ENCODE measurements at regions not wholly inside any gene's neighbourhood (a gene's known extent, or its start where the extent isn't known, plus 50 kb on each side); places are given as distances from the start of the nearest gene placed in this dataset.

DNA sequence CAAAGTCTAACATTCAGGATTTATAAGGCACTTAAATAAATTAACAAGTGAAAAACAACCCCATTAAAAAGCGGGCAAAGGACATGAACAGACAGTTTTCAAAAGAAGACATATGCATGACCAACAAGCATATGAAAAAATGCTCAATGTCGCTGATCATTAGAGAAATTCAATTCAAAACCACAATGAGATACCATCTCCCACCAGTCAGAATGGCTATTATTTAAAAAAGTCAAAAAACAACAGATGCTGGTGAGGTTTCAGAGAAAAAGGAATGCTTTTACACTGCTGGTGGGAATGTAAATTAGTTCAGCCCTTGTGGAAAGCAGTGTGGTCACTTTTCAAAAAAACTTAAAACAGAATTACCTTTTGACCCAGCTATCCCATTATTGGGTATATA, 60.7 kb upstream of the BDKRB2 start:
- Histone ChIP-seq H3K27me3 (ENCODE audit: control insufficient read depth, insufficient read depth, low read length) (no peaks in the 10 kb centered on the region), H3K9me3 (ENCODE audit: control insufficient read depth, insufficient read depth, low read length) (peaks cover 8% of the 10 kb centered on the region), H3K4me1 (ENCODE audit: control insufficient read depth, insufficient read depth, low read length) (no peaks in the 10 kb centered on the region), H3K36me3 (ENCODE audit: control insufficient read depth, insufficient read depth, low read length) (no peaks in the 10 kb centered on the region), H3K27ac (ENCODE audit: low read depth, low read length) (no peak overlapping the region), H3K4me3 (ENCODE audit: low read depth, low read length) (no peak overlapping the region)
- WGBS (ENCODE audit: insufficient coverage), result 80% methylated on average over 1 of the region's 2 CpGs
- no peak for DNase-seq (ENCODE audit: low read depth in 4 of 6, low spot score in 6 of 6)

DNA sequence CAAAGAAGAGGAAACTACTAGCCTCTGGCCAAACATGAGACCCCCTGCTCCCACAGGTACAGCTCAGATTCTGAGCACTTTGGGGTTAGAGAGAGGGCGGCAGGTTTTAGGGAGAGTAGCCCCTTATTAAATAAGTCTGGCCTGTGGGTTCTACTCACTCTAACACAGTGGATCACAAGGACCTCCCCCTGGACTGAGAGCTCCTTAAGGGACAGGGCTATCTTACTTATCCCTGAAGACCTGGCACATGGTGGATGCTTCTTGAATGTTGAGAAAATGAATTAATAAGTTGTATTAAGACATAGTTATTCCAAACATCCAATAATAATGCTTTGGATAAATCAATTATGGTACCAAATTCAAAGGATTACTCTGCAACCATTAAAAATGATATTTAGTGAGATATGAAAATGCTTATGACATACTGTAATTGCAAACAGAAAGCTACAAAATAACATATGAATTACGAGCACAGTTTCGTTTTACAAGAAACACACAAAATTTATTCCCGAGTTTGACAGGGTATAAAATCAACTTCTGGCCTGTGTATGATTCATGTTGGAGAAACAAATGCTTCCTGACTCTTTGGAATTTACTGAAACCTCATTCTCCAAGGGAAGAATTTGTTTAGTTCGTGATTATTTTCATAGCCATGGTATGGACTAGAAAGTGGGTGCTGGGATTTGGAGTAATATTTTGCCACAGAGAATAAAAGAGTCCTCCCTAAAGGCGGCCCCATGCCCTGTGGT, 59.3 kb upstream of the BDKRB2 start:
- DNase-seq (ENCODE audit: low read depth in 4 of 6, low spot score in 6 of 6), result no peak
- Histone ChIP-seq H3K27ac (ENCODE audit: low read depth, low read length) (peak overlapping the region; percentile 68), H3K4me3 (ENCODE audit: low read depth, low read length) (no peak overlapping the region), H3K27me3 (ENCODE audit: control insufficient read depth, insufficient read depth, low read length) (no peaks in the 10 kb centered on the region), H3K36me3 (ENCODE audit: control insufficient read depth, insufficient read depth, low read length) (no peaks in the 10 kb centered on the region), H3K9me3 (ENCODE audit: control insufficient read depth, insufficient read depth, low read length) (peaks cover 8% of the 10 kb centered on the region), H3K4me1 (ENCODE audit: control insufficient read depth, insufficient read depth, low read length) (no peaks in the 10 kb centered on the region)
- no CpG with 5 or more reads among the region's 6 CpGs for WGBS (ENCODE audit: insufficient coverage)

DNA sequence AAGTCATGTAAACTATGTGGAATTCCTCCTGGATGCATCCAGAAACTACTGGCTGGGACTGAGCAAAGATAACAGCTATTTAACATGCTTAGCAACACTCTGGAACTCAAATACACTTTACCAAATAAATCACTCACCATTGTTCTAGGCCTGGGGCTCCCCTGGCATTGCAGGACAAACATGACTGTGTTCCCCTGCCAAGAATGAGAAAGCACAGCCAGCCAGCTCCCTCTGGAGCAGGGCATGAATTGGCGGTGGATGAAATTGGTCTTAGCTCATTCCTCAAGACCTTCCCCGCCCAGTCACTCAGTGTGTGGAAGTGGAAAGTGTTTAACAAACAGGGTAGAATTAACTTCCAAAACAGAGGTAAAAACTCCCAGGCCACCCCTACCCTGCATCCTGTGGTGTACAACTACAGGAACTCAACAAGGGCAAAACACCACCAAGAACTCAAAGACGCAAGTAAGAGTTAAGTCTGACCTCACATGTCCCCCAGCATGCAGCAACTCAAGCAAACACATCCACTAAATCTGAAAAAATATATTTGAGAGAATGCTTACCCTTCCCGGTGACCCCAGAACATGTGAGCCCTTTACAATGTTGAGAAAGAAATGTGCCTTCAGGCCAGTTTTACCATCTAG, 58.4 kb upstream of the BDKRB2 start:
- H3K36me3 ChIP-seq (ENCODE audit: control insufficient read depth, insufficient read depth, low read length), result no peaks in the 10 kb centered on the region
- peak overlapping the region; percentile 68 for H3K27ac ChIP-seq (ENCODE audit: low read depth, low read length)
- no peaks in the 10 kb centered on the region for H3K4me1 ChIP-seq (ENCODE audit: control insufficient read depth, insufficient read depth, low read length)
- DNase-seq (ENCODE audit: low read depth in 4 of 6, low spot score in 6 of 6), result peak; percentile 58 to 93 (median 76)
- no peak overlapping the region for H3K4me3 ChIP-seq (ENCODE audit: low read depth, low read length)
- WGBS (ENCODE audit: insufficient coverage), result no CpG with 5 or more reads among the region's 4 CpGs
- H3K27me3 ChIP-seq (ENCODE audit: control insufficient read depth, insufficient read depth, low read length), result no peaks in the 10 kb centered on the region
- peaks cover 8% of the 10 kb centered on the region for H3K9me3 ChIP-seq (ENCODE audit: control insufficient read depth, insufficient read depth, low read length)

DNA sequence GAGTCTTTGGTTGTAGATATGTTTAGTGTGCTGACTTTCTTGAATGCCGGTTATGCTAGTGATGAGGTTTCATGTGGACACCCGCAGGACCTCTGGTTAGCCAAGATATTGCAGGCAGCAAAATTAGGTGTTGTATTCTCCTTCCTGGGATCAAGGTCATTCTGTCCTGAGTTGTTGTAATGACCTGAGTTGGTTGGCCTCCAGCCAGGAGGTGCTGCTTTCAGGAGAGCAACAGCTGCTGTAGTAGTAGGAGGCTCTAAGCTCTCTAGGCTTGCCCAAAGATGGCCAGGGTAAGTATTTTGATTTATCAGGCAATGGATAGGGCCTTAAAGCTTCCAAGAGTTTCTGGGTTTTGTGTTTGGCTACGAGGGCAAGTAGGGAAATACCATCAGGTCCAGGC, 56.0 kb upstream of the BDKRB2 start:
- Histone ChIP-seq H3K27ac (ENCODE audit: low read depth, low read length) (no peak overlapping the region), H3K36me3 (ENCODE audit: control insufficient read depth, insufficient read depth, low read length) (no peaks in the 10 kb centered on the region), H3K4me1 (ENCODE audit: control insufficient read depth, insufficient read depth, low read length) (no peaks in the 10 kb centered on the region), H3K27me3 (ENCODE audit: control insufficient read depth, insufficient read depth, low read length) (no peaks in the 10 kb centered on the region), H3K9me3 (ENCODE audit: control insufficient read depth, insufficient read depth, low read length) (peaks cover 4% of the 10 kb centered on the region), H3K4me3 (ENCODE audit: low read depth, low read length) (no peak overlapping the region)
- no peak for DNase-seq (ENCODE audit: low read depth in 4 of 6, low spot score in 6 of 6)
- 94% methylated on average over 3 of the region's 3 CpGs for WGBS (ENCODE audit: insufficient coverage)

DNA sequence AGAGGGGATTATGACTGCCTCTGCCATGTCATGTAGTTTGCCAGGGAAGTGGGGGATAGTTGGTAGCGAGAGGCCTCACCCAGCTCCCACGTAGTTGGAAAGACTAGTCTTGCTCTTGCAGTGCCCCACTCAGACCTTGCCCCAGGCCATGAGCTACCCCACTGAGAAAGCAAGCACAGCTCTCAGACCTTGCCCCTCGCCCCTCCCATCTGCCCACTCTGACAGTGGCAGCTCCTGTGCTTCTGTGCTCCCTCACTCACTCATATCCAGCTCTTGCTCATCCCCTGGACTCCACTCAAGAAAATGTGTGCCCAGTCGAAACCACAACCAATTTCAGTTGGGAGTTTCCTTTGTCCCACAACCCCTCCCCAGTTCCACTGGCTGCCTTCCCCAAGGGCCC, 55.5 kb upstream of the BDKRB2 start:
- no peaks in the 10 kb centered on the region for H3K4me1 ChIP-seq (ENCODE audit: control insufficient read depth, insufficient read depth, low read length)
- no peak for DNase-seq (ENCODE audit: low read depth in 4 of 6, low spot score in 6 of 6)
- no peak overlapping the region for H3K27ac ChIP-seq (ENCODE audit: low read depth, low read length)
- peaks cover 4% of the 10 kb centered on the region for H3K9me3 ChIP-seq (ENCODE audit: control insufficient read depth, insufficient read depth, low read length)
- WGBS (ENCODE audit: insufficient coverage), result 88% methylated on average over 4 of the region's 4 CpGs
- no peaks in the 10 kb centered on the region for H3K27me3 ChIP-seq (ENCODE audit: control insufficient read depth, insufficient read depth, low read length)
- H3K4me3 ChIP-seq (ENCODE audit: low read depth, low read length), result no peak overlapping the region
- no peaks in the 10 kb centered on the region for H3K36me3 ChIP-seq (ENCODE audit: control insufficient read depth, insufficient read depth, low read length)

DNA sequence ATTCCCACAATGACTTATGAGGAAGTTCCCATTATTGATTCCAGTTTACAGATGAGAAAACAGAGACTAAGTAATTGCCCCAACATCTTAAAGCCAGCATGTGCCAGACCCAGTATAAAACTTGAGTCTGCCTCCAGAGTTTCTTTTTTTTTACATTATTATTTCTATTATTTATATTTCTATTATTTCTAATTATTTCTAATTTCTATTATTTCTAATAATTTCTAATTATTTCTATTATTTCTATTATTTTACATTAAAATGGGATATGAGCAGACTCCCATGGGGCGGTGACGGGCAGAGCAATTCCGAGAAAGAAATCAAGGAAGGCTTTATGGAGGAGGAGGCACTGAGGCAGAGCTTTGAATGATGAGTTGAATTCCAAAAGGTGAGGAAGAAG, 54.4 kb upstream of the BDKRB2 start:
- H3K4me3 ChIP-seq (ENCODE audit: low read depth, low read length), result no peak overlapping the region
- WGBS (ENCODE audit: insufficient coverage), result no CpG with 5 or more reads among the region's 3 CpGs
- H3K27me3 ChIP-seq (ENCODE audit: control insufficient read depth, insufficient read depth, low read length), result no peaks in the 10 kb centered on the region
- no peak for DNase-seq (ENCODE audit: low read depth in 4 of 6, low spot score in 6 of 6)
- peaks cover 2% of the 10 kb centered on the region for H3K9me3 ChIP-seq (ENCODE audit: control insufficient read depth, insufficient read depth, low read length)
- no peaks in the 10 kb centered on the region for H3K36me3 ChIP-seq (ENCODE audit: control insufficient read depth, insufficient read depth, low read length)
- H3K4me1 ChIP-seq (ENCODE audit: control insufficient read depth, insufficient read depth, low read length), result no peaks in the 10 kb centered on the region
- H3K27ac ChIP-seq (ENCODE audit: low read depth, low read length), result no peak overlapping the region

DNA sequence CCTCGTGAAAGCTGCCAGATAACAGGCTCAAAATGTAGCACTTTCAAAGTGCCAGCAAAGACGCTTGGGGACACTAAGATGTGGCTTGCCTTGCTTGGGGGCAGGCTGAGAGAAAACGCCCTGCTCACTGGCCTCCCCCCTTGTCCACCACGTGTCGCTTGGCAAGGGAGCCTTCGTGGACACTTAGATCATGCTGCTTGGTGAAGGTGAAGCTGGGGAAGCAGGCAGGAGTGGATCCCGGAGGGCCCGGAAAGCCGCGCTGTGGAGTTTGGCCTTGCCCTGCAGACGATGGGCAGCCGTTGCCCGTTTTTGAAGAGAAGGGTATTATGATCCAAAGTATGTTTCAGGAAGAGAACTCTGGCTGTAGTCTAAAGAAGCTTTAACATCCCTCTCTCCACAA, 53.4 kb upstream of the BDKRB2 start:
- no peak overlapping the region for H3K27ac ChIP-seq (ENCODE audit: low read depth, low read length)
- H3K9me3 ChIP-seq (ENCODE audit: control insufficient read depth, insufficient read depth, low read length), result peaks cover 2% of the 10 kb centered on the region
- H3K27me3 ChIP-seq (ENCODE audit: control insufficient read depth, insufficient read depth, low read length), result no peaks in the 10 kb centered on the region
- H3K36me3 ChIP-seq (ENCODE audit: control insufficient read depth, insufficient read depth, low read length), result no peaks in the 10 kb centered on the region
- no peak overlapping the region for H3K4me3 ChIP-seq (ENCODE audit: low read depth, low read length)
- no peaks in the 10 kb centered on the region for H3K4me1 ChIP-seq (ENCODE audit: control insufficient read depth, insufficient read depth, low read length)
- 75% methylated on average over 6 of the region's 13 CpGs for WGBS (ENCODE audit: insufficient coverage)
- DNase-seq (ENCODE audit: low read depth in 4 of 6, low spot score in 6 of 6), result no peak

DNA sequence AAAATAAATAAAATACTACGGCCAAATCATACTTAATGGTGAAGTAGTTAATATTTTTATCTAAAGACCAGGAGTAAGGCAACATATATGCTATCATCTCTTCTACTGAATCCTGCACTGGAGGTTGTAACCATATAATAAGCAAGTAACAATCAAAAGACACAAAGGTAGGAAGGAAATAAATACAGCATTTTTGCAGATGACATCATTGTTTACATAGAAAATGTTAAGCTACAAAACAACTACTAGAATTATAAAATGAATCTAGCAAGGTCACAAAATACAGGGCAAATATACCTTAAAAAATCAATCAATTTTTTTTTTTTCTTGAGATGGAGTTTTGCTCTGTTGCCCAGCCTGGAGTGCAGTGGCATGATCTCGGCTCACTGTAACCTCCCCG, 51.6 kb upstream of the BDKRB2 start:
- Histone ChIP-seq H3K4me1 (ENCODE audit: control insufficient read depth, insufficient read depth, low read length) (no peaks in the 10 kb centered on the region), H3K9me3 (ENCODE audit: control insufficient read depth, insufficient read depth, low read length) (no peaks in the 10 kb centered on the region), H3K27ac (ENCODE audit: low read depth, low read length) (no peak overlapping the region), H3K36me3 (ENCODE audit: control insufficient read depth, insufficient read depth, low read length) (no peaks in the 10 kb centered on the region), H3K27me3 (ENCODE audit: control insufficient read depth, insufficient read depth, low read length) (no peaks in the 10 kb centered on the region), H3K4me3 (ENCODE audit: low read depth, low read length) (no peak overlapping the region)
- WGBS (ENCODE audit: insufficient coverage), result no CpG with 5 or more reads among the region's 3 CpGs
- no peak for DNase-seq (ENCODE audit: low read depth in 4 of 6, low spot score in 6 of 6)
